ENCODE measurements at regions not wholly inside any gene's neighbourhood (a gene's known extent, or its start where the extent isn't known, plus 50 kb on each side); places are given as distances from the start of the nearest gene placed in this dataset.

DNA sequence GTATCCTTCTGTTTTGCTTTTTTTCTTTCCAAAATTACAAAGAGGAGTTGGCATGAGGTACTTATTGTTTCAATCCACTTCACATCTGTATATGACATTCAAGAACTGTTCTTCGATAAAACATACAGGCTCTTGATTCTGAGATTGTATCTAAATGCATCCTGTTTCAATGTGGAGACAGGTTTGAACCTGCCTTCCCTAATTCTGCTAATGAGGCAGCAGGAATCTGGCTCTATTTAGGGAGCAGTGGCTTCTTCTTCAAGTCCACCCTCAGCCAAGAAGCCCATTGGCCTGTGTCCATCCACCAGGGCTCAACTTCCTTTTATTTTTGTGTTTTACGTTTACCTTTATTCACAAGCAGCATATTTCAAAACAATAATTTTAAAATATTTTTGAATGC is 84.8 kb upstream of the PIK3C3 start:
- TF ChIP-seq, protein P1, sequence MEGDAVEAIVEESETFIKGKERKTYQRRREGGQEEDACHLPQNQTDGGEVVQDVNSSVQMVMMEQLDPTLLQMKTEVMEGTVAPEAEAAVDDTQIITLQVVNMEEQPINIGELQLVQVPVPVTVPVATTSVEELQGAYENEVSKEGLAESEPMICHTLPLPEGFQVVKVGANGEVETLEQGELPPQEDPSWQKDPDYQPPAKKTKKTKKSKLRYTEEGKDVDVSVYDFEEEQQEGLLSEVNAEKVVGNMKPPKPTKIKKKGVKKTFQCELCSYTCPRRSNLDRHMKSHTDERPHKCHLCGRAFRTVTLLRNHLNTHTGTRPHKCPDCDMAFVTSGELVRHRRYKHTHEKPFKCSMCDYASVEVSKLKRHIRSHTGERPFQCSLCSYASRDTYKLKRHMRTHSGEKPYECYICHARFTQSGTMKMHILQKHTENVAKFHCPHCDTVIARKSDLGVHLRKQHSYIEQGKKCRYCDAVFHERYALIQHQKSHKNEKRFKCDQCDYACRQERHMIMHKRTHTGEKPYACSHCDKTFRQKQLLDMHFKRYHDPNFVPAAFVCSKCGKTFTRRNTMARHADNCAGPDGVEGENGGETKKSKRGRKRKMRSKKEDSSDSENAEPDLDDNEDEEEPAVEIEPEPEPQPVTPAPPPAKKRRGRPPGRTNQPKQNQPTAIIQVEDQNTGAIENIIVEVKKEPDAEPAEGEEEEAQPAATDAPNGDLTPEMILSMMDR (conservative IDR thresholded peaks at IDR 0.05; ENCODE audit: low read length), result no peak
- TF ChIP-seq EZH2phosphoT487 (IDR thresholded peaks at IDR 0.05; ENCODE audit: borderline replicate concordance, low read depth, low read length), result no peak
